BE2C (cell line): ENCODE measurements at regions not wholly inside any gene's neighbourhood (a gene's known extent, or its start where the extent isn't known, plus 50 kb on each side); places are given as distances from the start of the nearest gene placed in this dataset.

ENCODE experiments used
- DNase-seq: peaks from one replicate; pipeline ENCODE4 v3.0.0-alpha.2; 2020
- H3K27me3 ChIP-seq: fragments of 250-450 bp; sonication (Bioruptor Pico); 2 replicates; pipeline ENCODE4 v1.5.1; 2020; ENCODE audit warnings: mild to moderate bottlenecking
- H3K36me3 ChIP-seq: fragments of 250-450 bp; sonication (Bioruptor Pico); 2 replicates; pipeline ENCODE4 v1.5.1; 2020; ENCODE audit warnings: mild to moderate bottlenecking
- H3K4me1 ChIP-seq: fragments of 250-450 bp; sonication (Bioruptor Pico); 2 replicates; pipeline ENCODE4 v1.5.1; 2020
- H3K4me3 ChIP-seq: 2 replicates; pipeline ENCODE4 v1.5.1; 2011; ENCODE audit warnings: low read depth, low read length
- H3K9me3 ChIP-seq: fragments of 250-450 bp; sonication (Bioruptor Pico); 2 replicates; pipeline ENCODE4 v1.5.1; 2020
- CTCF ChIP-seq: IDR thresholded peaks from 2 replicates; pipeline ENCODE4 v1.5.1; 2012; ENCODE audit warnings: mild to moderate bottlenecking, low read depth, low read length

- H3K4me3 ChIP-seq: no peak overlapping the region
- no peaks in the 10 kb centered on the region for H3K9me3 ChIP-seq
- H3K36me3 ChIP-seq: no peaks in the 10 kb centered on the region
- H3K4me1 ChIP-seq: no peaks in the 10 kb centered on the region
- no peak for TF ChIP-seq CTCF
- DNase-seq: no peak
- H3K27me3 ChIP-seq: no peaks in the 10 kb centered on the region
These were observed 225.5 kb downstream of the BMP2 start for GRCh38 chr20:6993011-6993410.

GRCh38 chr20:6993511-6993910 is 226.0 kb downstream of the BMP2 start:
- Histone ChIP-seq H3K4me1 (no peaks in the 10 kb centered on the region), H3K9me3 (no peaks in the 10 kb centered on the region), H3K36me3 (no peaks in the 10 kb centered on the region), H3K4me3 (no peak overlapping the region), H3K27me3 (no peaks in the 10 kb centered on the region)
- TF ChIP-seq CTCF: no peak
- DNase-seq: no peak

- DNase-seq: no peak
- Histone ChIP-seq H3K4me1 (no peaks in the 10 kb centered on the region), H3K36me3 (no peaks in the 10 kb centered on the region), H3K9me3 (no peaks in the 10 kb centered on the region), H3K27me3 (no peaks in the 10 kb centered on the region), H3K4me3 (no peak overlapping the region)
- no peak for TF ChIP-seq CTCF
These were observed 227.0 kb downstream of the BMP2 start for GRCh38 chr20:6994452-6994851.

- no peak for DNase-seq
- Histone ChIP-seq H3K27me3 (no peaks in the 10 kb centered on the region), H3K36me3 (no peaks in the 10 kb centered on the region), H3K9me3 (no peaks in the 10 kb centered on the region), H3K4me1 (no peaks in the 10 kb centered on the region), H3K4me3 (no peak overlapping the region)
- TF ChIP-seq CTCF: no peak
These were observed 231.4 kb downstream of the BMP2 start for GRCh38 chr20:6998909-6999308.

- H3K4me1 ChIP-seq: no peaks in the 10 kb centered on the region
- H3K4me3 ChIP-seq: no peak overlapping the region
- TF ChIP-seq CTCF: no peak
- H3K27me3 ChIP-seq: no peaks in the 10 kb centered on the region
- H3K36me3 ChIP-seq: no peaks in the 10 kb centered on the region
- no peaks in the 10 kb centered on the region for H3K9me3 ChIP-seq
- DNase-seq: no peak
These were observed 231.9 kb downstream of the BMP2 start for GRCh38 chr20:6999381-6999780.

- no peak for TF ChIP-seq CTCF
- no peaks in the 10 kb centered on the region for H3K9me3 ChIP-seq
- no peak for DNase-seq
- H3K4me1 ChIP-seq: no peaks in the 10 kb centered on the region
- H3K27me3 ChIP-seq: no peaks in the 10 kb centered on the region
- H3K36me3 ChIP-seq: no peaks in the 10 kb centered on the region
- H3K4me3 ChIP-seq: no peak overlapping the region
These were observed 236.1 kb downstream of the BMP2 start for GRCh38 chr20:7003598-7003997.
